ENCODE measurements at regions not wholly inside any gene's neighbourhood (a gene's known extent, or its start where the extent isn't known, plus 50 kb on each side); places are given as distances from the start of the nearest gene placed in this dataset.
"Not testable (repeated sequence)": the region's sequence is repeated elsewhere in the genome, so short reads cannot be mapped to it uniquely, and the experiment has no call there.

DNA sequence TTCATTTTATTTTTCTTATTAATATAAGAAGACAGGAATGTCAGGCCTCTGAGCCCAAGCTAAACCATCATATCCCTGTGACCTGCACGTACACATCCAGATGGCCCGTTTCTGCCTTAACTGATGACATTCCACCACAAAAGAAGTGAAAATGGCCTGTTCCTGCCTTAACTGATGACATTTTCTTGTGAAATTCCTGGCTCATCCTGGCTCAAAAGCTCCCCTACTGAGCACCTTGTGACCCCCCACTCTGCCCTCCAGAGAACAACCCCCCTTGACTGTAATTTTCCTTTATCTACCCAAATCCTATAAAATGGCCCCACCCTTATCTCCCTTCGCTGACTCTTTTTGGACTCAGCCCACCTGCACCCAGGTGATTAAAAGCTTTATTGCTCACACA lies 182.5 kb downstream of the CTH start:
- TF ChIP-seq E2F1 (CRISPR knock-in tag; IDR thresholded peaks at IDR 0.05); ZNF671 (CRISPR knock-in tag; IDR thresholded peaks at IDR 0.05); SP1 (CRISPR knock-in tag; conservative IDR thresholded peaks at IDR 0.05); FOXJ3 (CRISPR knock-in tag; IDR thresholded peaks at IDR 0.05; ENCODE audit: borderline replicate concordance); JUN (CRISPR knock-in tag; IDR thresholded peaks at IDR 0.05); NFE2L1 (CRISPR knock-in tag; IDR thresholded peaks at IDR 0.05); NR2C2 (CRISPR knock-in tag; IDR thresholded peaks at IDR 0.05); ETV6 (CRISPR knock-in tag; IDR thresholded peaks at IDR 0.05); ATF6 (CRISPR knock-in tag; IDR thresholded peaks at IDR 0.05); ZNF121 (CRISPR knock-in tag; IDR thresholded peaks at IDR 0.05): not testable (repeated sequence)
- TF ChIP-seq, protein P1, sequence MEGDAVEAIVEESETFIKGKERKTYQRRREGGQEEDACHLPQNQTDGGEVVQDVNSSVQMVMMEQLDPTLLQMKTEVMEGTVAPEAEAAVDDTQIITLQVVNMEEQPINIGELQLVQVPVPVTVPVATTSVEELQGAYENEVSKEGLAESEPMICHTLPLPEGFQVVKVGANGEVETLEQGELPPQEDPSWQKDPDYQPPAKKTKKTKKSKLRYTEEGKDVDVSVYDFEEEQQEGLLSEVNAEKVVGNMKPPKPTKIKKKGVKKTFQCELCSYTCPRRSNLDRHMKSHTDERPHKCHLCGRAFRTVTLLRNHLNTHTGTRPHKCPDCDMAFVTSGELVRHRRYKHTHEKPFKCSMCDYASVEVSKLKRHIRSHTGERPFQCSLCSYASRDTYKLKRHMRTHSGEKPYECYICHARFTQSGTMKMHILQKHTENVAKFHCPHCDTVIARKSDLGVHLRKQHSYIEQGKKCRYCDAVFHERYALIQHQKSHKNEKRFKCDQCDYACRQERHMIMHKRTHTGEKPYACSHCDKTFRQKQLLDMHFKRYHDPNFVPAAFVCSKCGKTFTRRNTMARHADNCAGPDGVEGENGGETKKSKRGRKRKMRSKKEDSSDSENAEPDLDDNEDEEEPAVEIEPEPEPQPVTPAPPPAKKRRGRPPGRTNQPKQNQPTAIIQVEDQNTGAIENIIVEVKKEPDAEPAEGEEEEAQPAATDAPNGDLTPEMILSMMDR (IDR thresholded peaks at IDR 0.05), result not testable (repeated sequence)

All from WTC11 (cell line).